ENCODE measurements at regions not wholly inside any gene's neighbourhood (a gene's known extent, or its start where the extent isn't known, plus 50 kb on each side); places are given as distances from the start of the nearest gene placed in this dataset.
A peak's percentile ranks its signal among the peaks of the same experiment; 100 is the strongest.

- ATAC-seq (ENCODE audit: low read depth) (no peak), DNase-seq (no peak)
- no peaks in the 10 kb centered on the region for H3K36me3 Mint-ChIP-seq (ENCODE audit: low read depth)
- H3K9me3 Mint-ChIP-seq, result peaks cover 7% of the 10 kb centered on the region
- no peak overlapping the region for H3K4me3 Mint-ChIP-seq
- peaks cover 46% of the 10 kb centered on the region for H3K4me1 Mint-ChIP-seq
- TF ChIP-seq, protein P1, sequence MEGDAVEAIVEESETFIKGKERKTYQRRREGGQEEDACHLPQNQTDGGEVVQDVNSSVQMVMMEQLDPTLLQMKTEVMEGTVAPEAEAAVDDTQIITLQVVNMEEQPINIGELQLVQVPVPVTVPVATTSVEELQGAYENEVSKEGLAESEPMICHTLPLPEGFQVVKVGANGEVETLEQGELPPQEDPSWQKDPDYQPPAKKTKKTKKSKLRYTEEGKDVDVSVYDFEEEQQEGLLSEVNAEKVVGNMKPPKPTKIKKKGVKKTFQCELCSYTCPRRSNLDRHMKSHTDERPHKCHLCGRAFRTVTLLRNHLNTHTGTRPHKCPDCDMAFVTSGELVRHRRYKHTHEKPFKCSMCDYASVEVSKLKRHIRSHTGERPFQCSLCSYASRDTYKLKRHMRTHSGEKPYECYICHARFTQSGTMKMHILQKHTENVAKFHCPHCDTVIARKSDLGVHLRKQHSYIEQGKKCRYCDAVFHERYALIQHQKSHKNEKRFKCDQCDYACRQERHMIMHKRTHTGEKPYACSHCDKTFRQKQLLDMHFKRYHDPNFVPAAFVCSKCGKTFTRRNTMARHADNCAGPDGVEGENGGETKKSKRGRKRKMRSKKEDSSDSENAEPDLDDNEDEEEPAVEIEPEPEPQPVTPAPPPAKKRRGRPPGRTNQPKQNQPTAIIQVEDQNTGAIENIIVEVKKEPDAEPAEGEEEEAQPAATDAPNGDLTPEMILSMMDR (IDR thresholded peaks at IDR 0.05), result no peak
- ChIA-PET POLR2A (no interaction called here), CTCF (no interaction called here)
- no peak overlapping the region for H3K27ac Mint-ChIP-seq
- no peaks in the 10 kb centered on the region for H3K27me3 Mint-ChIP-seq
- intact Hi-C loops (cut with micrococcal nuclease), result no loop called here
Measured at GRCh38 chr10:4125776-4126175, 340.8 kb upstream of the KLF6 start.

DNA sequence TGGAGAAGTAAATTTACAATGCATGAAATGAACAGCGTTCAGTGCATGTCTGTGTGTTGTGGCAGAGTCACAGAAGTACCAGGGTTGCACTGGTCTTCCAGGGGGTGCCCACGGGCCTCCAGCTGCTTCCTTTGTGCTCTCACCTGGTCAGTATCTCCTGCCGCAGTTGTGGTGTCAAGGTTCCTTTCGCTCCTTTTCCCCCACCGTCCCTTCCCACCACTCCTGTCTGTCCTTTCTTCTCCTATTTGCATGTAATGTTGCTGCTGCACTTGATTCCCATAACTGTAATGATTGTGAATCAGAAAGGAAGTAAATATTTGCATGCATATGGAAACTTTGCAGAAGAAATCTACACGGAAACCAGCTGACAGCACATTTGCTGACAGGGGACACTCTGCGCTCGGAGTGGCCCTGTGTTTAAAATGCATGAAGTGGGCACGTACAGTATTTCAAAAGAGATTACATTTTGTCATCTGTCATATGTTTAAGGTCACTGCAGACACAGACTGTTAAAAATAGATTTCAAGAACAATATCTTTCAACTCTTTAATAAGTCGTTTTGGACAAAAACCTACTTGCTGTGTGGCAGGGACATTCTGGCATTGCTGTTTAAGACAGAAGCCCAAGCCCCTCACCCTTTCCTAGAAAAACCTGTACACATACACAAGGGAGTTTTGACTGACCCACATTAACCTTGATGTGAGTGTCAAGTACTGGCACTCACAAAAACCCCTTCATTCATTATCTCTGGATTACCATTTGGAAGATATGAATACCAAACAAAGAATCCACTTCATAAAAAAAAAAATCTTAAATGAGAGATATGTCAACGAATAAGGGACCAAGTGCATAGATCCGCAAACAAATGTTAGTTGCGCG is 336.7 kb upstream of the KLF6 start:
- Mint-ChIP-seq H3K36me3 (ENCODE audit: low read depth) (no peaks in the 10 kb centered on the region), H3K27ac (peak overlapping the region; percentile 74), H3K4me3 (peak overlapping the region; percentile 76), H3K9me3 (peaks cover 7% of the 10 kb centered on the region), H3K27me3 (no peaks in the 10 kb centered on the region), H3K4me1 (peaks cover 37% of the 10 kb centered on the region)
- ATAC-seq (ENCODE audit: low read depth) (peak; percentile 72), DNase-seq (peak; percentile 30)
- intact Hi-C loops (cut with micrococcal nuclease), result loop anchor here (1.0 to 5.0 kb wide), 3 partner anchors 10 to 639 kb away; no protein-coding TSS in a partner anchor
- ChIA-PET POLR2A (interaction anchor here (0.9 to 2.9 kb wide), 5 partner anchors 9 to 650 kb away, joined by 3 to 27 read pairs (median 7); partner anchors contain the start of gene KLF6), CTCF (no interaction called here)
- TF ChIP-seq, protein P1 (IDR thresholded peaks at IDR 0.05), result no peak

GRCh38 chr10:4120096-4120853 is 335.3 kb upstream of the KLF6 start:
- no peak for DNase-seq
- Mint-ChIP-seq H3K4me3 (no peak overlapping the region), H3K27ac (no peak overlapping the region), H3K27me3 (no peaks in the 10 kb centered on the region), H3K9me3 (peaks cover 5% of the 10 kb centered on the region), H3K4me1 (peaks cover 34% of the 10 kb centered on the region), H3K36me3 (ENCODE audit: low read depth) (no peaks in the 10 kb centered on the region)
- TF ChIP-seq, protein P1 (IDR thresholded peaks at IDR 0.05), result no peak
- ChIA-PET CTCF (interaction anchor here (0.8 kb wide), 1 partner anchor 85 kb away, joined by 4 read pairs; no protein-coding TSS in a partner anchor), POLR2A (interaction anchor here (0.7 to 2.9 kb wide), 4 partner anchors 10 to 1462 kb away, joined by 3 to 27 read pairs (median 6); no protein-coding TSS in a partner anchor)
- peak; percentile 43 for ATAC-seq (ENCODE audit: low read depth)
- intact Hi-C loops (cut with micrococcal nuclease), result loop anchor here (5.0 kb wide), 2 partner anchors 68 to 638 kb away; no protein-coding TSS in a partner anchor

GRCh38 chr10:4119107-4119506 is 334.1 kb upstream of the KLF6 start:
- intact Hi-C loops (cut with micrococcal nuclease), result no loop called here
- no peak for DNase-seq
- no peak for ATAC-seq (ENCODE audit: low read depth)
- Mint-ChIP-seq H3K36me3 (ENCODE audit: low read depth) (no peaks in the 10 kb centered on the region), H3K9me3 (no peaks in the 10 kb centered on the region), H3K4me1 (peaks cover 27% of the 10 kb centered on the region), H3K27ac (no peak overlapping the region), H3K4me3 (no peak overlapping the region), H3K27me3 (no peaks in the 10 kb centered on the region)
- ChIA-PET POLR2A (interaction anchor here (0.6 to 2.1 kb wide), 4 partner anchors 8 to 335 kb away, joined by 3 to 10 read pairs (median 7); partner anchors contain the start of gene KLF6), CTCF (no interaction called here)
- TF ChIP-seq, protein P1 (IDR thresholded peaks at IDR 0.05), result no peak
